Stomach (tissue), 8 donors: ENCODE measurements at regions not wholly inside any gene's neighbourhood (a gene's known extent, or its start where the extent isn't known, plus 50 kb on each side); places are given as distances from the start of the nearest gene placed in this dataset.
"Not testable (repeated sequence)": the region's sequence is repeated elsewhere in the genome, so short reads cannot be mapped to it uniquely, and the experiment has no call there.

Source experiments
- DNase-seq, 2 donors: peaks; one replicate each; pipeline versions ENCODE4 v3.0.0 to v3.0.0-alpha.2; 2013 to 2019
- H3K27ac ChIP-seq, 5 donors: fragments of 200-600 bp in 4 of 5; sonication (generic) in 4 of 5; one replicate each; pipeline ENCODE4 v1.5.1; 2013 to 2019; ENCODE audit warnings: mild to moderate bottlenecking in 1 of 5, moderate library complexity in 1 of 5
- H3K27me3 ChIP-seq, 3 donors: fragments of 200-600 bp; sonication (generic); one replicate each; pipeline ENCODE4 v1.5.1; 2017 to 2019; ENCODE audit warnings: mixed run types in 1 of 3
- H3K36me3 ChIP-seq, 4 donors: fragments of 200-600 bp; sonication (generic); 1 replicate in 3 of 4; 2 replicates in 1 of 4; pipeline ENCODE4 v1.5.1; 2016 to 2019
- H3K4me1 ChIP-seq, 4 donors: fragments of 200-600 bp; sonication (generic); one replicate each; pipeline ENCODE4 v1.5.1; 2016 to 2019
- H3K4me3 ChIP-seq, 4 donors: fragments of 200-600 bp; sonication (generic) in 3 of 4; one replicate each; pipeline ENCODE4 v1.5.1; 2016 to 2019; ENCODE audit warnings: mild to moderate bottlenecking in 1 of 4
- H3K9me3 ChIP-seq, 4 donors: fragments of 200-600 bp; sonication (generic); one replicate each; pipeline ENCODE4 v1.5.1; 2016 to 2019
- EP300 ChIP-seq: sonication (generic); formaldehyde crosslinking; IDR thresholded peaks from one replicate; pipeline ENCODE4 v1.6.1; 2017; ENCODE audit warnings: antibody characterized with exemption
- POLR2A ChIP-seq, 4 donors: fragments of 450-650 bp; IDR thresholded peaks; one replicate each; pipeline ENCODE4 v1.6.1; 2016; ENCODE audit warnings: antibody characterized with exemption in 4 of 4, control low read depth in 2 of 4, mild to moderate bottlenecking in 1 of 4, moderate library complexity in 1 of 4
- POLR2AphosphoS5 ChIP-seq, 3 donors: sonication (generic); formaldehyde crosslinking; IDR thresholded peaks; one replicate each; pipeline ENCODE4 v1.6.1; 2016; ENCODE audit warnings: antibody characterized with exemption in 3 of 3
- WGBS, 5 donors: extraction: QIAGEN DNeasy Blood & Tissue Kit in 3 of 5; methylation state at CpG; one replicate each; pipeline versions ENCODE4 v1.1.5 to v1.1.7; 2013 to 2018; 5-methylcytosine and 5-hydroxymethylcytosine counted together
- intact Hi-C: fragments of 100-400 bp; cut with DNase I; formaldehyde crosslinking; loops from one replicate; pipeline ENCODE4 v1.15.1; 2023; ENCODE audit warnings: low total_unique reads
- TF ChIP-seq, protein P1 (sequence below), 7 experiments: fragments of 450-650 bp in 4 of 7; fragments of 200-600 bp in 3 of 7; sonication (generic) in 3 of 7; IDR thresholded peaks; one replicate each; pipeline ENCODE4 v1.5.1; 2016 to 2019; ENCODE audit warnings: antibody characterized with exemption in 7 of 7, control low read depth in 2 of 7, mild to moderate bottlenecking in 1 of 7
- donor health status: healthy with polysubstance abuse.
- donor health status: Bipolar disorder and iron deficiency.
- donor health status: healthy.

GRCh38 chr18:40283560-40283959 lies 1671.5 kb upstream of the PIK3C3 start:
- intact Hi-C loops: no loop called here
- Histone ChIP-seq H3K9me3 (no peaks in the 10 kb centered on the region), H3K27me3 (no peaks in the 10 kb centered on the region), H3K27ac (no peak overlapping the region), H3K36me3 (no peaks in the 10 kb centered on the region), H3K4me1 (no peaks in the 10 kb centered on the region), H3K4me3 (no peak overlapping the region)
- no peak for DNase-seq
- TF ChIP-seq EP300 (no peak), POLR2AphosphoS5 (IDR thresholded peaks at IDR 0.05) (no peak), POLR2A (IDR thresholded peaks at IDR 0.05) (no peak)
- TF ChIP-seq, protein P1, sequence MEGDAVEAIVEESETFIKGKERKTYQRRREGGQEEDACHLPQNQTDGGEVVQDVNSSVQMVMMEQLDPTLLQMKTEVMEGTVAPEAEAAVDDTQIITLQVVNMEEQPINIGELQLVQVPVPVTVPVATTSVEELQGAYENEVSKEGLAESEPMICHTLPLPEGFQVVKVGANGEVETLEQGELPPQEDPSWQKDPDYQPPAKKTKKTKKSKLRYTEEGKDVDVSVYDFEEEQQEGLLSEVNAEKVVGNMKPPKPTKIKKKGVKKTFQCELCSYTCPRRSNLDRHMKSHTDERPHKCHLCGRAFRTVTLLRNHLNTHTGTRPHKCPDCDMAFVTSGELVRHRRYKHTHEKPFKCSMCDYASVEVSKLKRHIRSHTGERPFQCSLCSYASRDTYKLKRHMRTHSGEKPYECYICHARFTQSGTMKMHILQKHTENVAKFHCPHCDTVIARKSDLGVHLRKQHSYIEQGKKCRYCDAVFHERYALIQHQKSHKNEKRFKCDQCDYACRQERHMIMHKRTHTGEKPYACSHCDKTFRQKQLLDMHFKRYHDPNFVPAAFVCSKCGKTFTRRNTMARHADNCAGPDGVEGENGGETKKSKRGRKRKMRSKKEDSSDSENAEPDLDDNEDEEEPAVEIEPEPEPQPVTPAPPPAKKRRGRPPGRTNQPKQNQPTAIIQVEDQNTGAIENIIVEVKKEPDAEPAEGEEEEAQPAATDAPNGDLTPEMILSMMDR (IDR thresholded peaks at IDR 0.05): no peak
- 90 to 100% (median 95%) methylated on average over 2 of the region's 2 CpGs for WGBS, 5 donors

DNA sequence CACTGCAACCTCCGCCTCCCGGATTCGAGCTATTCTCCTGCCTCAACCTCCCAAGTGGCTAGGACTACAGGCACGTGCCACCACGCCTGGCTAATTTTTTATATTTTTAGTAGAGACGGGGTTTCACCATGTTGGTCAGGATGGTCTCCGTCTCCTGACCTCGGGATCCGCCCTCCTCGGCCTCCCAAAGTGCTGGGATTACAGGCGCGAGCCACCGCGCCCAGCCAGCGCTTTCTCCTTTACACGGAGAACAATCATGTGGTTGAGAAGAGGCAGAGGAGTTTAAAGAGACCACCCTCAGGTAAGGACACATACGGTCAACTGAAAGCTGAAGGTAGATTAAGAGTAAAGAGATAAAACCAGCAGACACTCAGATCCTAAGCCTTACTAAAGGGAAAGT lies 1673.7 kb upstream of the PIK3C3 start:
- H3K4me1 ChIP-seq, H3K27ac ChIP-seq, H3K36me3 ChIP-seq, intact Hi-C loops, H3K27me3 ChIP-seq, H3K9me3 ChIP-seq, DNase-seq, H3K4me3 ChIP-seq: not testable (repeated sequence)
- 90 to 96% (median 94%) methylated on average over 17 of the region's 17 CpGs for WGBS, 5 donors

GRCh38 chr18:40274618-40275196 lies 1680.3 kb upstream of the PIK3C3 start:
- no peaks in the 10 kb centered on the region for H3K36me3 ChIP-seq
- intact Hi-C loops: no loop called here
- no peaks in the 10 kb centered on the region for H3K27me3 ChIP-seq
- DNase-seq: no peak
- H3K27ac ChIP-seq: no peak overlapping the region
- H3K4me1 ChIP-seq: peaks cover 0 to 6% (median 0%) of the 10 kb centered on the region in 4 donors
- TF ChIP-seq EP300 (no peak), POLR2A (IDR thresholded peaks at IDR 0.05) (no peak), POLR2AphosphoS5 (IDR thresholded peaks at IDR 0.05) (no peak)
- TF ChIP-seq, protein P1 (IDR thresholded peaks at IDR 0.05): no peak
- H3K4me3 ChIP-seq: no peak overlapping the region
- no peaks in the 10 kb centered on the region for H3K9me3 ChIP-seq

DNA sequence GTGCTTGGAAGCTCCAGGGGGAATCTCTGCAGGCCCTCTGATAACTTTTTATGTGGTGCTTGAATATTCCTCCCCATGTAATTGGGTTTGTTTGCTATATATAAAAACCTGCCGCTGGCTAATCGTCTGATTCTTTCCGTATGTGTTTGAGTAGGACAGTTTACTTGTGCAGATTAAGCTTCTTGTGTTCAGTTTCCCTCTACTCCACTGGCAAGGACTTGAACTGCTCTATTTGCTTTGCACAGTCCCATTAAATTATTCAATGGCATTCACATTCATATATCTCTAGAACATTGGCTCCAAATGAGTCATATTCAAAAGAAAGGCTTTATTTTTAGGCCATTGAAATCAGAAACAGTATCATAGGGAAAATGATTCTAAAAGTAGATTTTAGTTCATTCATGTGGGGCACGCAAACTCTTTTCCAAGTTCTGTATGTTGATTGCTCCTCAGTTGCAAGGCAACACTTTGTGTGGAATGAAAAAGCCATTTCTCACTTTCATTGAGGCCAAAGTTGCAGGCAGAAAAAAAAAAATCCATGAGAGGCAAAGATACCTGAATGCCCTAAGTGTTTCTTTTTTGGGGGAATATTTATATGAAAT lies 1682.3 kb upstream of the PIK3C3 start:
- peaks cover 0 to 6% (median 0%) of the 10 kb centered on the region in 4 donors for H3K4me1 ChIP-seq
- H3K4me3 ChIP-seq: no peak overlapping the region
- no peak overlapping the region for H3K27ac ChIP-seq
- WGBS, 5 donors: 24 to 39% (median 27%) methylated on average over 4 of the region's 4 CpGs
- peak in 1 of 2 donors; percentile 8 for DNase-seq
- TF ChIP-seq EP300: no peak
- TF ChIP-seq, protein P1 (IDR thresholded peaks at IDR 0.05): no peak
- intact Hi-C loops: no loop called here
- no peaks in the 10 kb centered on the region for H3K9me3 ChIP-seq
- H3K27me3 ChIP-seq: no peaks in the 10 kb centered on the region
- no peaks in the 10 kb centered on the region for H3K36me3 ChIP-seq

DNA sequence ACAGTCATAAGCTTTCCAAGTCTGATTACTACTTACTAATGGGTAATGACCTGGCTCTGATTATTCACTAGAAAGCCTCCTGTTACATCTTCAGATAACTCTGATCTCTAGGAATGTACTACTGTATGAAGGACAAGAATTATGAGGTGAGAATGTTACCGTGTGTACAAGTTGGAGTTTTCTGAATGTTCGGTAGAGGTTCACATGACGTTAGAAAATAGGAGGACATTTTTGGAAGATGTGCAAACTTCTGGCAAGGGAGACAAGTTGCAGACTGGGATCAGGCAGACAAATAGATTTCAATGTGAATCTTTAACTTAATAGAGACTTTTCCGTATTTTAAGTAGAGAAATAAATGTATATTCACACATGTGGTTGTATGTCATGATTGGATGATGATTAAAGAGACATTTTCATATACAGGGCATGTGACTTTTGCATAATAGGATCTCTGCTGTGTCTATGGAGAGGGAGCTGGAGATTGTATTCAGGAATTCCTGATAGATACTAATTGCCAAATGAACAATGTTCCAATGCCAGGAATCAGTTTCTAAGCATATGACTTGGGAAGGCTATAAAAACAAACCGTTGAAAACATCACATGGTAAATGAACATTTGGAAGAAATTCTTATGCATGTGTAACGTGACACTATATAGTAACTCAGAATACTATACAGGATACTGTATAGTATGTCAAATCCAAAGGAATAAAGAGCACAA lies 1695.8 kb upstream of the PIK3C3 start:
- intact Hi-C loops: no loop called here
- Histone ChIP-seq H3K27ac (no peak overlapping the region), H3K4me1 (peaks cover 0 to 6% (median 0%) of the 10 kb centered on the region in 4 donors), H3K27me3 (no peaks in the 10 kb centered on the region), H3K4me3 (no peak overlapping the region), H3K9me3 (no peaks in the 10 kb centered on the region), H3K36me3 (no peaks in the 10 kb centered on the region)
- TF ChIP-seq POLR2A (IDR thresholded peaks at IDR 0.05) (no peak), EP300 (no peak), POLR2AphosphoS5 (IDR thresholded peaks at IDR 0.05) (no peak)
- TF ChIP-seq, protein P1 (IDR thresholded peaks at IDR 0.05): no peak
- peak in 1 of 2 donors; percentile 29 for DNase-seq
- WGBS, 5 donors: 55 to 78% (median 72%) methylated on average over 6 of the region's 6 CpGs
